Naive thymus-derived CD4-positive, alpha-beta T cell (primary cell): ENCODE measurements at regions not wholly inside any gene's neighbourhood (a gene's known extent, or its start where the extent isn't known, plus 50 kb on each side); places are given as distances from the start of the nearest gene placed in this dataset.

Experiments used
- ATAC-seq: fragments of 150-1000 bp; cut with Tn5 transposase; 2 replicates; pipeline ENCODE4 v1.10.0; 2021; ENCODE audit warnings: mild to moderate bottlenecking, moderate library complexity
- CTCF ChIA-PET: fragments of 350-600 bp; sonication (Branson Sonifier 250); formaldehyde crosslinking; loops from one replicate; lab custom pipeline; 2021; ENCODE audit warnings: antibody characterized with exemption; lab: Charles Lee
- POLR2A ChIA-PET: fragments of 350-600 bp; sonication (Branson Sonifier 250); formaldehyde crosslinking; loops from one replicate; lab custom pipeline; 2021; ENCODE audit warnings: antibody characterized with exemption, inconsistent platforms; lab: Charles Lee
- DNase-seq, 9 donors: peaks; one replicate each; pipeline versions ENCODE4 v3.0.0 to v3.0.0-alpha.2; 2020 to 2022; ENCODE audit warnings: mixed read lengths in 1 of 9
- H3K27ac ChIP-seq: one replicate; pipeline ENCODE4 v1.7.0; 2013; ENCODE audit warnings: mild to moderate bottlenecking, low read depth, low read length, moderate library complexity
- H3K27me3 ChIP-seq, 2 donors: one replicate each; pipeline ENCODE4 v1.7.0; 2013; ENCODE audit warnings: low read length in 2 of 2, mild to moderate bottlenecking in 2 of 2, moderate library complexity in 2 of 2; ENCODE audit not compliant: control insufficient read depth in 2 of 2, insufficient read depth in 2 of 2
- H3K36me3 ChIP-seq, 3 experiments: 1 replicate in 2 of 3; 2 replicates in 1 of 3; pipeline ENCODE4 v1.7.0; 2013; ENCODE audit warnings: low read length in 3 of 3, mild to moderate bottlenecking in 3 of 3, moderate library complexity in 1 of 3; ENCODE audit not compliant: insufficient read depth in 3 of 3, control insufficient read depth in 2 of 3
- H3K4me1 ChIP-seq, 2 donors: one replicate each; pipeline ENCODE4 v1.7.0; 2013; ENCODE audit warnings: low read length in 2 of 2, mild to moderate bottlenecking in 2 of 2, moderate library complexity in 1 of 2; ENCODE audit not compliant: control insufficient read depth in 2 of 2, insufficient read depth in 2 of 2
- H3K4me3 ChIP-seq: 2 replicates; pipeline ENCODE4 v1.7.0; 2013; ENCODE audit warnings: mild to moderate bottlenecking, low read length
- H3K9me3 ChIP-seq, 3 experiments: 1 replicate in 2 of 3; 2 replicates in 1 of 3; pipeline ENCODE4 v1.7.0; 2013; ENCODE audit warnings: low read length in 3 of 3; ENCODE audit not compliant: control insufficient read depth in 2 of 3
- H3K27ac Mint-ChIP-seq, 9 donors: one replicate each; pipeline ENCODE4 v1.8.0; 2020 to 2022; ENCODE audit warnings: mixed read lengths in 9 of 9, mild to moderate bottlenecking in 8 of 9, moderate library complexity in 5 of 9, inconsistent platforms in 2 of 9
- H3K27me3 Mint-ChIP-seq, 5 donors: one replicate each; pipeline ENCODE4 v1.8.0; 2021 to 2022; ENCODE audit warnings: mixed read lengths in 5 of 5, mild to moderate bottlenecking in 1 of 5
- H3K36me3 Mint-ChIP-seq, 5 donors: one replicate each; pipeline ENCODE4 v1.8.0; 2020 to 2022; ENCODE audit warnings: mixed read lengths in 5 of 5, mild to moderate bottlenecking in 3 of 5, inconsistent platforms in 1 of 5
- H3K4me1 Mint-ChIP-seq, 7 donors: one replicate each; pipeline ENCODE4 v1.8.0; 2020 to 2022; ENCODE audit warnings: mixed read lengths in 7 of 7, mild to moderate bottlenecking in 3 of 7, inconsistent platforms in 1 of 7
- H3K4me3 Mint-ChIP-seq, 10 donors: one replicate each; pipeline ENCODE4 v1.8.0; 2020 to 2022; ENCODE audit warnings: mild to moderate bottlenecking in 10 of 10, mixed read lengths in 10 of 10, moderate library complexity in 6 of 10, inconsistent platforms in 2 of 10
- H3K9me3 Mint-ChIP-seq, 11 donors: one replicate each; pipeline ENCODE4 v1.8.0; 2020 to 2022; ENCODE audit warnings: mixed read lengths in 11 of 11, mild to moderate bottlenecking in 4 of 11, inconsistent platforms in 1 of 11, moderate library complexity in 1 of 11
- intact Hi-C, 2 donors: fragments of 100-400 bp; cut with micrococcal nuclease; formaldehyde crosslinking; loops; one replicate each; pipeline ENCODE4 v1.15.1; 2023

- Histone ChIP-seq H3K27ac (no peak overlapping the region), H3K4me1 (no peaks in the 10 kb centered on the region), H3K9me3 (no peaks in the 10 kb centered on the region), H3K27me3 (no peaks in the 10 kb centered on the region), H3K4me3 (no peak overlapping the region), H3K36me3 (no peaks in the 10 kb centered on the region)
- Mint-ChIP-seq H3K27me3 (peaks cover 0 to 6% (median 4%) of the 10 kb centered on the region in 5 donors), H3K27ac (no peak overlapping the region), H3K4me3 (no peak overlapping the region), H3K4me1 (no peaks in the 10 kb centered on the region), H3K36me3 (no peaks in the 10 kb centered on the region), H3K9me3 (peaks cover 0 to 1% (median 0%) of the 10 kb centered on the region in 11 donors)
- intact Hi-C loops: no loop called here
- POLR2A ChIA-PET: no interaction called here
- DNase-seq (no peak), ATAC-seq (peak; percentile 49)
- CTCF ChIA-PET: interaction anchor here (0.8 kb wide), 1 partner anchor 12 kb away, joined by 4 read pairs; no protein-coding TSS in a partner anchor
These were observed 130.6 kb downstream of the SMAD6 start for GRCh38 chr15:66832664-66833063.

DNA sequence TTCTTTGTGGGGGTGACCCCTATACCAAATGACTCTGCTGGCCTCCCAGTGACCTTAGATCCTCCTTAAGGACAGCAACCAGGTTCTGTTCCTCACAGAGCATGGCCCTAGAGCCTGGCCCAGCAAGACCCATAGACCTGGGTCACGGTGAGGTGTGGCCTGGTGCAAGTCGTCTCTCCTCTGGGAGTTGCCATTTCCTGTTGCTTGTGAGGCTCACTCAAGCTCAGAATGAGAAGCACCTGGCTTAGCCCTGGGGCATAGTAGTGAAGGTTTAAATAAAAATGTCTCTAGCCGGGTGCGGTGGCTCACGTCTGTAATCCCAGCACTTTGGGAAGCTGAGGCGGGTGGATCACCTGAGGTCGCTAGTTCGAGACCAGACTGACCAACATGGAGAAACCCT is 131.3 kb downstream of the SMAD6 start:
- DNase-seq (no peak), ATAC-seq (no peak)
- no peaks in the 10 kb centered on the region for H3K9me3 ChIP-seq
- Mint-ChIP-seq H3K4me1 (no peaks in the 10 kb centered on the region), H3K4me3 (no peak overlapping the region), H3K9me3 (peaks cover 0 to 1% (median 0%) of the 10 kb centered on the region in 11 donors), H3K36me3 (no peaks in the 10 kb centered on the region), H3K27me3 (peaks cover 0 to 6% (median 4%) of the 10 kb centered on the region in 5 donors), H3K27ac (no peak overlapping the region)
- ChIA-PET CTCF (interaction anchor here (0.8 kb wide), 1 partner anchor 11 kb away, joined by 4 read pairs; no protein-coding TSS in a partner anchor), POLR2A (no interaction called here)
- H3K27me3 ChIP-seq: no peaks in the 10 kb centered on the region
- H3K27ac ChIP-seq: no peak overlapping the region
- no peaks in the 10 kb centered on the region for H3K36me3 ChIP-seq
- H3K4me1 ChIP-seq: no peaks in the 10 kb centered on the region
- intact Hi-C loops: no loop called here
- no peak overlapping the region for H3K4me3 ChIP-seq

DNA sequence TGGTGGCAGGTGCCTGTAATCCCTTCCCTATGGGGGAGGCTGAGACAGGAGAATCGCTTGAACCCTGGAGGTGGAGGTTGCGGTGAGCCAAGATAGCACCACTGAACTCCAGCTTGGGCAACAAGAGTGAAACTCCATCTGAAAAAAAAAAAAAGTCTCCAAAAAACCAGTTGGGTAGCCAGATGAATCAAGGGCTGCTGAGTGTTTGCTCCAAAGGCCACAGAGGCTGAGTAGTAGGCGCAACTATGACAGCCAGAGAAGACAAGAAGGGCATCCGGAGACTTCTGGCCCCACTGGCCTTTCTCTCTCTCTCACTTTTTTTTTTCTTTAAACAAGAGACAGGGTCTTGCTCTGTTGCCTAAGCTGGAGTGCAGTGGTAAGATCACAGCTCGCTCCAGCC is 131.8 kb downstream of the SMAD6 start:
- Histone ChIP-seq H3K4me1 (no peaks in the 10 kb centered on the region), H3K27ac (no peak overlapping the region), H3K36me3 (no peaks in the 10 kb centered on the region), H3K27me3 (no peaks in the 10 kb centered on the region), H3K4me3 (no peak overlapping the region), H3K9me3 (no peaks in the 10 kb centered on the region)
- Mint-ChIP-seq H3K4me1 (no peaks in the 10 kb centered on the region), H3K27me3 (peaks cover 0 to 6% (median 4%) of the 10 kb centered on the region in 5 donors), H3K9me3 (peaks cover 0 to 1% (median 0%) of the 10 kb centered on the region in 11 donors), H3K36me3 (no peaks in the 10 kb centered on the region), H3K4me3 (no peak overlapping the region), H3K27ac (no peak overlapping the region)
- POLR2A ChIA-PET: no interaction called here
- ATAC-seq (no peak), DNase-seq (no peak)
- intact Hi-C loops: no loop called here
- CTCF ChIA-PET: no interaction called here

- H3K9me3 ChIP-seq: no peaks in the 10 kb centered on the region
- DNase-seq (no peak), ATAC-seq (peak; percentile 70)
- H3K9me3 Mint-ChIP-seq: peaks cover 0 to under 1% (median 0%) of the 10 kb centered on the region in 11 donors
- no peak overlapping the region for H3K4me3 ChIP-seq
- peaks cover 0 to 9% (median 6%) of the 10 kb centered on the region in 5 donors for H3K27me3 Mint-ChIP-seq
- ChIA-PET CTCF (no interaction called here), POLR2A (interaction anchor here (0.8 kb wide), 1 partner anchor 25 kb away, joined by 3 read pairs; no protein-coding TSS in a partner anchor)
- no peak overlapping the region for H3K4me3 Mint-ChIP-seq
- no peaks in the 10 kb centered on the region for H3K4me1 Mint-ChIP-seq
- H3K4me1 ChIP-seq: no peaks in the 10 kb centered on the region
- intact Hi-C loops: no loop called here
- H3K27me3 ChIP-seq: no peaks in the 10 kb centered on the region
- H3K27ac ChIP-seq: no peak overlapping the region
- H3K36me3 Mint-ChIP-seq: no peaks in the 10 kb centered on the region
- no peak overlapping the region for H3K27ac Mint-ChIP-seq
- no peaks in the 10 kb centered on the region for H3K36me3 ChIP-seq
These were observed 133.1 kb downstream of the SMAD6 start for GRCh38 chr15:66834881-66835878.

DNA sequence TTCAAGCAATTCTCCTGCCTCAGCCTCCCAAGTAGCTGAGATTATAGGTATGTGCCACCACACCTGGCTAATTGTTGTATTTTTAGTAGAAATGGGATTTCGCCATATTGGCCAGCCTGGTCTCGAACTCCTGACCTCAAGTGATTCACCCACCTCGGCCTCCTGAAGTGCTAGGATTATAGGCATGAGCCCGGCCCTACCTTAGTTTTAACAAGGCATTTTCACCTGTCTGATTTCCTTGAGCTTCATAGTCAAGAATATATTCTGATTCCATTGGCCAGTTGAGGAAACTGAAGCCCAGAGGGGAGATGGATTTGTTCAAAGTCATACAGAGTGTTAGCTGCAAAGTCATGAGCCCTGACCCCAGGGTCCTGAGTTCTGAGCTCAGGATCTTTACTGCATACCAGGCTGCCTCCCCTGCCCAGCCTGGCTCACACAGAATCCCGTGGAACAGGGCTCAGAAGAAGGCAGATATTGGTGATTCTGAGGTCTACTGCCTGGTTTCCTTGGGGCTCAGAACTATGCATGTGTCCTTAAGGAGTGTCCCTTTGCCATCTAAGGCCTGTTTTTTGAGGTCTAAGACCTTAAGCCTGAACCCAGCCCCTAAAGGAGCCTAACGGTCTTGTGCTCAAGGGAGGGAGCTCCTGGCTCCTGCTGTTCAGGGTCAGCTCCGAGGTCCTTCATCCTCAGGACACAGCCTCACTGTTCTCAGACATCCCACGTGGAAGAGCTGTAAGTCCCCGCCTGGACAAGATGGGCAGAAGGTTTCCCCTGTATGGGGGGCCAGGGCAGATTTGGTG is 134.4 kb downstream of the SMAD6 start:
- Mint-ChIP-seq H3K36me3 (no peaks in the 10 kb centered on the region), H3K27me3 (peaks cover 4 to 16% (median 8%) of the 10 kb centered on the region in 5 donors), H3K4me3 (no peak overlapping the region), H3K27ac (no peak overlapping the region), H3K9me3 (no peaks in the 10 kb centered on the region), H3K4me1 (no peaks in the 10 kb centered on the region)
- DNase-seq: no peak
- ChIA-PET POLR2A (interaction anchor here (0.6 kb wide), 1 partner anchor 125 kb away, joined by 4 read pairs; no protein-coding TSS in a partner anchor), CTCF (no interaction called here)
- ATAC-seq: no peak
- H3K27ac ChIP-seq: no peak overlapping the region
- no peaks in the 10 kb centered on the region for H3K9me3 ChIP-seq
- intact Hi-C loops: no loop called here
- no peak overlapping the region for H3K4me3 ChIP-seq
- H3K36me3 ChIP-seq: no peaks in the 10 kb centered on the region
- H3K27me3 ChIP-seq: no peaks in the 10 kb centered on the region
- no peaks in the 10 kb centered on the region for H3K4me1 ChIP-seq

- CTCF ChIA-PET: no interaction called here
These were observed 136.2 kb downstream of the SMAD6 start for GRCh38 chr15:66838202-66838601.

More at GRCh38 chr15:66838202-66838601, 136.2 kb downstream of the SMAD6 start:
- peaks cover 4 to 10% of the 10 kb centered on the region in 2 donors for H3K27me3 ChIP-seq
- Mint-ChIP-seq H3K27me3 (peaks cover 15 to 29% (median 17%) of the 10 kb centered on the region in 5 donors), H3K4me1 (peaks cover 0 to 9% (median 4%) of the 10 kb centered on the region in 7 donors), H3K27ac (no peak overlapping the region), H3K4me3 (no peak overlapping the region), H3K36me3 (no peaks in the 10 kb centered on the region), H3K9me3 (peaks cover 0 to 2% (median 0%) of the 10 kb centered on the region in 11 donors)
- ATAC-seq: no peak
- no peaks in the 10 kb centered on the region for H3K9me3 ChIP-seq
- intact Hi-C loops: loop anchor here in 1 of 2 donors (1.0 kb wide), 1 partner anchor 13 kb away; no protein-coding TSS in a partner anchor
- no peak overlapping the region for H3K27ac ChIP-seq
- no peaks in the 10 kb centered on the region for H3K36me3 ChIP-seq
- no peak overlapping the region for H3K4me3 ChIP-seq
- no peaks in the 10 kb centered on the region for H3K4me1 ChIP-seq
- no peak for DNase-seq
- POLR2A ChIA-PET: no interaction called here
